HG02885 (cell line): ENCODE measurements at regions not wholly inside any gene's neighbourhood (a gene's known extent, or its start where the extent isn't known, plus 50 kb on each side); places are given as distances from the start of the nearest gene placed in this dataset.

Source experiments
- ATAC-seq: cut with Tn5 transposase; IDR thresholded peaks from one replicate; pipeline ENCODE4 v1.9.1; 2021; ENCODE audit warnings: mild to moderate bottlenecking; ENCODE audit not compliant: unreplicated experiment, poor library complexity

DNA sequence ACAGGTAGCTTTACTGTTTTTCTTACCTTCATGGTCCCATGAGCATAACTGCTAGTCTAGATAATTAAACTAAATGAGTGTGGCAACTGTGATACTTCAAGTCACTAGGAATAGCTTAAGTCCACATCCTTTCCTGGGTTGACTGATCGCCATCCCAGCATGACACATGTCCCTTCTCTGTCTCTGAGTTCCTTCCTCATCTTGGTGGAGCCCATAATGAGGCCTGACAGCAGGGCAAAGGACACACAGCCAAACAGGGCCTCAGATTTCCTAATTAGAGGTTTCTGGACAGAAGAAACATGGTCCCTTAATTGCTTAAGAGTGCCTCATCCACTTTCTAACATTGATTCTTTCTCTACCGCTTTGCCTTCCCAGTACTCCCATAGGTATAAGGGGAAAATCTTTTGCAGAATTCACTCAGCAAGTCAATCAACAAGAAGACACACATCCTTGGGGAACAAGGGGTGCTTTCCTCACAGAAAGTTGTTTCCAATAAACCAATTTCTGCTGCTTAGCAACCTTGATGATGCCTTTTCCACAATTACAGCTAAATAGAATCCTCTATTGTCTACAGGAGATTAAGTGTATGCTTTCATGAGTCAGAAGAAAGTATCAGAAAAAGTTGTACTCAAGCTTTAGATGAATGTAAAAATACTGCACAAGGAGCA lies 208.3 kb upstream of the SERP2 start:
- no peak for ATAC-seq

DNA sequence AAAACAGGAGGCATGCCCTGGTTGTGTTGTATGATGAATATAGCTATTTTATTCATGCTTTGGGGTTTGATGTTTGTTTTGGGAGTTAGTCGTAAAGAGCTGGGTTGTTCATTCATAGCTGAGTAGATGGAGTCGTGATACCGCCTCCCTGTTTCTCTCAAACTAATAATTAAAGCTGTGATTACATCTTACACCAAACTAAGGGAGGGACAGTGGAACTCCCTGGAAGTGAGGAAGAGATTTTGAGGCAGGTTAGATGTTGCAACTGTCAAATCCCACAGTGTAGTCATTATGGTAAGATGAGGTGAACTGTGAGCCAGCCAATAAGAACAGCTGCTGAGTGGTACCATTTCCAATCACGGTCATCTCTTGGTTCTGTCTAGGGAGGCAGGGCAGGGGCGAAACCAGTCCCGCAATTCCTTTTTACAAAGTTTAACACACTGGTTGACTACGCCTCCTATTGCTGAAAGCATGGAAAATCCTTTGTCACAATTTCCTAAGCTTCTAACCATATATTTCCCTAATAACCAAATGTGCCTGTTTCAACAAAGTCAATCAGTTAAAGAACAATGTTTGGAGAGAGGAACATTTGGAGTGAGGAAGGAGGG lies 207.6 kb upstream of the SERP2 start:
- no peak for ATAC-seq

DNA sequence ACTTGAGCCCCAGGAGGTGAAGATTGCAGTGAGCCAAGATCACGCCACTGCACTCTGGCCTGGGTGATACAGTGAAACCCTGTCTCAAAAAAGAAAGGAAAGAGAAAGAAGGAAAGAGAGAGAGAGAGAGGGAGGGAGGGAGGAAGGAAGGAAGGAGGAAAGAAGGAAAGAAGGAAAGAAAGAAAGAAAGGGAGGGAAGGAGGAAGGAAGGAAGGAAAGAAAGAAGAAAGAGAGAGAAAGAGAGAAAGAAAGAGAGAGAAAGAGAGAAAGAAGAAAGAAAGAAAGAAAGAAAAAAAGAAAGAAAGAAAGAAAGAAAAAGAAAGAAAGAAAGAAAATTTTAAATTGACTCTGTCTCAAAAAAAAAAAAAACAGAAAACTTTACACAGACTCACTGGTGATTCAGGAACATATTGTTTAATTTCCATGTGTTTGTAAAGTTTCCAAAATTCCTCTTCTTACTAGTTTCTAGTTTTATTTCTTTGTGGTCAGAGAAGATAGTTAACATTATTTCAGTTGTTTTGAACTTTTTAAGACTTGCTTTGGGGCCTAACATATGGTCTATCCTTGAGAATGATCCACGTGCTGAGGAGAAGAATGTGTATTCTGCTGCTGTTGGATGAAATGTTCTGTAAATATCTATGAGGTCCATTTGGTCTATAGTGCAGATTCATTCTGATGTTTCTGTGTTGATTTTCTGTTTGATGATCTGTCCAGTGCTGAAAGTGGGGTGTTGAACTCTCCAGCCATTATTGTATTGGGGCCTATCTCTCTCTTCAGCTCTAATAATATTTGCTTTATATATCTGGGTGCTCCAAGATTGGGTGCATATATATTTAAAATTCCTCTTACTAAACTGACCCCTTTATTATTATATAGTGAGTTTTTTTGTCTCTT lies 204.4 kb upstream of the SERP2 start:
- no peak for ATAC-seq

DNA sequence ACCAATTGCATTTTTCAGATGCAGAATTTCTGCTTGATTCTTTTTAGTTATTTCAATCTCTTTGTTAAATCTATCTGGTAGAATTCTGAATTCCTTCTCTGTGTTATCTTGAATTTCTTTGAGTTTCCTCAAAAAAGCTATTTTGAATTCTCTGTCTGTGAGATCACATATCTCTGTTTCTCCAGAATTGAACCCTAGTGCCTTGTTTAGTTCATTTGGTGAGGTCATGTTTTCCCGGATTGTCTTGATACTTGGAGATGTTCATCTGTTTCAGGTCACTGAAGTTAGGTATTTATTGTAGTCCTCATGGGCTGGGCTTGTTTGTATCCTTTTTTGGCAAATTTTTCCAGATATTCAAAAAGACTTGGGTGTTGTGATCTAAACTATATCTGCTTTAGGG lies 202.9 kb upstream of the SERP2 start:
- ATAC-seq = no peak

DNA sequence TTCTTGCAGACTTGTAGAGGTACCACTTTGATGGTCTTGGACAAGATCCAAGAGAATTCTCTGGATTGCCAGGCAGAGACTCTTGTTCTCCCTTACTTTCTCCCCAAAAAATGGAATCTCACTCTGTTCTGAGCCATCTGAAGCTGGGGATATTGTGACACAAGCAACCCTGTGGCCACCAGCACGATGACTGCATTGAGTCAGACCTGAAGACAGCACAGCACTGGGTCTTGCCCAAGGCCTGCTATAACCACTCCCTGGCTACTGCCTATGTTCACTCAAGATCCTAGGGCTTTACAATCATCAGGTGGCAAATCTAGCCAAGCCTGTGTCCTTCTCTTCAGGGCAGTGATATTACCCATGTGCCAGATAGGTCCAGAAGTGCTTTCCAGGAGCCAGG lies 202.5 kb upstream of the SERP2 start:
- no peak for ATAC-seq

DNA sequence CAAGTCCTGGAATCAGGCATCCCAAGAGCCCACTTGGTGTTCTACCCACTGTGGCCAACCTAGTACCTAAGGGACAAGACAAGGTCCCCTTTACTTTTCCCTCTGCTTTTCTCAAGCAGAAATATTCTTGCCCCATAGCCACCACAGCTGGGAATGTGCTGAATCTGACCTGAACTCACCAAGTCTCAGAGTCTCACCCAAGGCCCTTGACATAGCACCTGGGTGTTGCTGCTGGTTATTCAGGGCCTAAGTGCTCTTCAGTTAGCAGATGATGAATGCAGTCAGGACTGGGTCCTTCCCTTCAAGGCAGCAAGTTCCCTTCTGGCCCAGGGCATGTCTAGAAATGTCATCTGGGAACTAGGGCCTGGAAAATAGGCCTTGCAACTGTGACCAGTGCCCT lies 201.8 kb upstream of the SERP2 start:
- ATAC-seq = no peak

DNA sequence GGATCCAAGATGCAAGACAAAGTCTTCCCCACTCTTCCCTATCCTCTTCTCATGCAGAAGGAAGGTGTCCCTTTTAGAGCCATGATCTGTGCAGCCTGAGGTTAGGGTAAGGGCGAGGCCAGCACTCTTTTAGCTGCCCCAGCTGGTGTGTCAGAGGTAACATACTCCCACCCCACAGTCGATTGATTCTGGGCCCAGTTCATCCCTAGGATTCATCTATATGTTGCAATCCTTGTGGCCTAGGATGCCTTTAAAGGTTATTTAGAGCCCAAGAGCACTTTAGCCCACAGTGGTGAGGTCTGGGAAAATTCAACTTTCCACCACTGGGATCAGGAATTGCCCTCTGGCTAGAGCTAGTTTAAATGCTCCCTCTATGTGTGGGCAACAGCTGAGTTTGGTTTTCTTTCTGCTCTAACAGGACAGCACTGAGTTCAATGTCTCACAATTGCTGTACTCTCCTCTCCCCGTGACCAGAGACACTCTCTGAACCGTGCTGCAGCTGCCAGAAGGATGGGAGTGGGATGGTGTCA lies 201.3 kb upstream of the SERP2 start:
- no peak for ATAC-seq

DNA sequence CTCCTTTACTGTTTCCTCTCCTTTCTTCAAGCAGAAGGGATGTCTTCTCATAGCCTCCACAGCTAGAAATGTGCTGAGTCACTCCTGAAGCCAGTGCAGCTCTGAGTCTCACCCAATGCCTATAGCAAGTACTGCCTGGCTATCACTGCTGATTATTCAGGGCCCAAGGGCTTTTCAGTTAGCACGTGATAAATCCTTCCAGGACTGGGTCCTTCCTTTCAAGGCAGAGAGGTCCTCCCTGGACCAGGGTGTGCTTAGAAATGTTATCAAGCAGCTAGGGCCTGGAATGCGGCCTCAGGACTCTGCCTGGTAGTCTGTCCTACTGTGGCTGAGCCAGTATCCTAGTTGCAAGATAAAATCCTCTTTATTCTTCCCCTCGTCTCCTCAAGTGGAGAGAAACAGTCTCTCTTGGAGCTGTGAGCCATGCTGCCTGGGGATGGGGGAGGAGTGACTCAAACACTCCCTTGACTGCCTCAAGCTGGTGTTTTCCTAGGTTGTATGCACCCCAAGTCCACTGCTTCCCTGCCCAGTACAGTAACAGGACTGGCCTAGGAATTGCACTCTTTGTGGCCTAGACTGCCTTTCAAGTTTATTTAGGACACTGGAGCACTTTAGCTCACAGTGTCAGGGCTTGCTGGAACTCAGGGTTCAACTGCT lies 198.7 kb upstream of the SERP2 start:
- no peak for ATAC-seq

DNA sequence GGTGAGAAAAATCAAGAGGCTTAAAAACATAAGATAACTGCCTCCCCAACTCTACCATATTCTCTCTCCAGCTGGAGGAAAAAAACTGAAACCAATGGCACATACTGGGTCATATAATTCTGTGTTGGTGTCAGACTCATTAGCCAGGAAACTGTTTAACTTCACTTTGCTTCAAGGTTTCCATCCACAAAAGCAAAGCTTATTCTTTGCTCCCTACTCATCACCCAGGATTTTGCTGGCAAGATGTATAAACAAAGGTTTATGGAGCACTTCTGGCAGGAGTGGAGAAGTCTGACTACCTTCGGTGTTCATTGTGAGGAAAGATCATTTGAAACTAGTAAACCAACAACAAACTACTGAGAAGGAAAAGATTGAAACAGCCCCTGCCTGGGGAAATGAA lies 197.5 kb upstream of the SERP2 start:
- ATAC-seq = no peak

DNA sequence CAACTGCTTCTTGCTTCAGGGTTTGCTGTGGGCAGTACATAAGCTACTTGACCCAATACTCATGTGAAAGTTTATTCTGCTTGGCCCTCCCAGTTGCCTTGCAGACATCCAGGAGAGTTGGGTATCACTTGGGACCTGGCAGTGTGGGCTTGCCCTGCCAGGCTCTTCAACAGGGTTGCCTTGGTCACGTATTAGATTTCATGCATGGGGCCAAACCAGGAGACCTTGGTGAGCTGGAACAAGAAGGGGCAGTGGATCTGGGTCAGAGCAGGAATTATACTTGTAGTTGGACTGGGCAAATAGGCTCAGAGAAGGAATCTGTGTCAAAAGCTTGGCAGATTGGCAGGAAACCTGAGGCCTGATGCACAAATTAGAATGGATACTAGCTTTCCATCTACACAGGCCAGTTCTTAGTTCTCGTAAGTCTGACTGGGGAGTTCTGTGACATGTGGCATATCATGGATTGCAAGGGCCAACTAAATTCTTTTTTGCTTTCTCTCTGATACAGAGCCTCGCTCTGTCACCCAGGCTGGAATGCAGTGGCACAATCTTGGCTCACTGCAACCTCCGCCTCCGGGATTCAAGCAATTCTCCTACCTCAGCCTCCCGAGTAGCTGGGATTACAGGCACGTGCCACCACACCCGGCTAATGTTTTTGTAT lies 192.6 kb upstream of the SERP2 start:
- ATAC-seq = no peak

DNA sequence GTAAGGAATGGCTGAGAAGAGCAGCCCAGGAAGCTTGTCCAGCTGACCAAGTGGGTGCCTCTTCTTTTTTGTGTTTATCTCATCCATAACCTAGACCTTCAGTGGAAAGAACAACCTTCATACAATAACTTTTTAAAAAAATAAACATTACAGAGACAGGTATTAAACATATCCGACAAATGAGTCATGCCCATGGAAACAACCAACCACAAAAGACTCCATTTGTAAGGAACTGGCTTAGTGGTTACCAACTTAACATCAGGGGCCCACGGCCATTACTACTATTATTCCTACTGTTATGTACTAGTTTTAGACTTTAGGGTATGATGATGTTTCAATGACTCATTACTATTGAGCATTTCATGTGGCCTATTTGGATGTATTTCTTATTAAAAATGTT lies 191.7 kb upstream of the SERP2 start:
- no peak for ATAC-seq

DNA sequence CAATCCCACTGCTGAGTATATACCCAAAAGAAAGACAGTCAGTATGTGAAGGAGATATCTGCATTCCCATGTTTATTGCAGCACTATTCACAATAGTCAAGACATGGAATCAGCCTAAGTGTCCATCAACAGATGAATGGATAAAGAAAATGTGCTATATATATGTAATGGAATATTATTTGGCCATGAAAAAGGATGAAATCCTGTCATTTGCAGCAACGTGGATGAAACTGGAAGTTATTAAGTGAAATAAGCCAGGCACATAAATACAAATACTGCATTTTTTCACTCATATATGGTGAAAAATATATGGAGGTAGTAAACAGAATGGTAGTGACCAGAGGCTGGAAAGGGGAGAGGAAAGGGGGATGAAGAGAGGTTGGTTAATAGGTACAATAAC lies 188.9 kb upstream of the SERP2 start:
- no peak for ATAC-seq

DNA sequence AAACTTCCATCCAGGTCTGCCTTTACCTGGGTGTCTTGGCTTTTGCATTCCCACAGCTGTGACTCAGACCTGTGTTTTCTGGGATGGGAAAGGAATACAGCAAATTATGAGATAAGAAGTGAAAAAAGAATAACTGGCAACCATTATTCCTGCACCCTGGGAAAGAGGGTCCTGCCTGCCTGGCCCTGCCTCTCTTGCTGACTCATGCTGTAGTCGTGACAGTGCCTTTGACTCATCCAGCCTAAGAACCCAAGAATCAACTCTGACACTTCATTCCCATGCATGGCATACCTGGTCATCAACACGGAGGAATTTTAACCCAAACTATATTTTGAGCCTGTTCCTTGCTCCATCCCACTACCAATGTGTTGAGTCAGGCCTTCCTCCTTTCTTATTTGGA lies 185.4 kb upstream of the SERP2 start:
- no peak for ATAC-seq

DNA sequence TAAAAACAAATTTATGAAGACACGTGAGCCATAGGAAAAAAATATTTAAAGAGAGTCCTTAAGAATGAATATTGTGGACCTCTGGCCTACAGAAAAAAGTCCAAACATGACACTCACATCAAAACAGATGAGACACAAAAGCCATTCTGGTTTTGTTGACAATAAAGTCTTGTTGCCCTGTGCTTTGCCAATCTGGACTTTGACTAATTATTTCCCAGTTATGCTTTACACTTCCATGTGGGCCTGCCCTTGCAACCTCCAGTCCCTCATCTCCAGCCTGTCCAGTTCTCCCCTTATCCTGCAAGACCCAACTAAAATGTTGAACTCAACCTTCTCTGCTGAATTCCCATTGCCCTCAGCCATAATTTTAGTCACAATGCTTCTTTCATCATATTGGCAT lies 184.5 kb upstream of the SERP2 start:
- no peak for ATAC-seq

DNA sequence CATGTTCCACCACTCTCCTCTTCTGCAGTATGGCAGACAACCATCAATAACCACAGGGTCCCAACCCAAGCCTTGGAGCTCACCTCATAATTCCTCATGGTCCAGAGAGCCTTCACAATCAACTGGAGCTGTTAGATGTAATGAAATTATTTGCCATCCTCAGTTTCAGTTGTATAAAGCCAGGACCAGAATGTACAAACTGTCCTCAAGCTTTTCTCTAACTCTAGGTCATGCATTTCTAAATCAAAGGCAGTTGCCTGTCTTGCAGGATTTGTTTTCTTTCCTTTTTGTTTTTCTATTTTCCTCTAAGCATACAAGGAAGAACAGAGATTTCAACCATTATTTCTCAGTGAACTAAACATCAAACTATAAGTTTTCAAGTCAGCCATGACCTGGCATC lies 182.5 kb upstream of the SERP2 start:
- ATAC-seq = no peak

DNA sequence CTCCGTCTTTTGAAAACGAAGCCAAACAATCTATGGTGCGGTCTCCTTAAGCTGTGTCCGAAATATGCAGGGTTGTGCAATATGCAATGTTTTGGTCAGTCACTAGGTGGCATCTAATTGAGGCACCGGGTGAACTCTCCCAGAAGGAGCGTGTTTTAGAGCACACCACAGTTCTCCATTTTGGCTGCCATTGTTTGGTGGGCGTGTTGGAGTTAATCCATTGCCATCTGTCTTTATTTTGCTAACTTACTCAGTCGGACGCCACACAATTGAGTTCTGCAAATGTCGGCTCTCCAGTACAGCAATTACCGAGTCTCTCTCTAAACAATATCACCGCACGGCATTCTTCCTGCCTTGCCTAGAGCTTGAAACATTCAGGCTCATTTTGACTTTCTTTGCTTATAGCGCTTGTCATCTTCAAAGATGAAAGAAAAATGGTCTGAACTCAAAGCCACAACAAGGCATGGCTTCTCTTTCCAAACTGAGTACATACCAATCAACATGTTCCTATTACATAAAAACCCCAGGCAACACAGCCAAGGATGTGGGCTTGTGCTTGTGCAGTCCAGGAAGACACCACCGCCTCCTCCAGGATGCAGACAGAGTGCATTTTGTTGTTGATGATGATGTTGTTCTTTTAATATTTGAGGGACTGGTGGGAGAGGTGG lies 182.0 kb upstream of the SERP2 start:
- ATAC-seq = no peak

DNA sequence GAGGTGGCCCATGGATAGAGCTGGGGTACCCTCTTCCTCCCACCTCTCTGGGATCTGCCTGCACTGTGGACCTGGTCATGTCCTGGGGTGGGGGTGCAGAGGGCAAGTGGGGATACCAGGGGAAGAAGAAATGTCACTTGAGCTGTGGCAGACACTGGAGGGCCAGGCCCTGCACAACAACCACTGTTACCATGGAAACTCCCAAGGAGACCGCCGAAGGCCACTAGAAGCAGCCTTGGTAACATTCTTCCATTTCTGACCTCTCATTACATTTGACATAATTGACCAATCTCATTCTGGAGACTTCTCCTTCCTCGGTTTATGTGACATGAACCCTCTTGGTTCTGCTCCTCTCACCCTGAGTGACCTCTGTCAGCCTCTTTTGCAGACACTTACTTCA lies 179.9 kb upstream of the SERP2 start:
- ATAC-seq = no peak

DNA sequence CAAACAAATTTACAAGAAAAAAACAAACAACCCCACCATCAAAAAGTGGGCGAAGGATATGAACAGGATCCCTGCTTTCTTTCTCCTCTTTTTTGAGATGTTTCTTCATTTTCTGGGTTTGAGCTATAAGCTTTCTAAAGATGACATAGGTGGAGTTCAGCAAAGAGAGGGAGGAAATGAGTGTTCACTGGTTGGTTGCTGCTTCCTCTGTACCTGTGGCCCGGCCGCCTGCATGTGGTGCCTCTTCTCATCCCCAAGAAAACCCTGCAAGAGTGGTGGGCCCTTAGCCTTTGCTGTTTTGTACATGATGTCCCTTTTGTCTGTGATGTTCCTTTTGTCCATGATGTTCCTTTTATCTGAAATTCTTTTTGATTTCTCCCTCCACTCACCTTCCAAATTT lies 178.4 kb upstream of the SERP2 start:
- ATAC-seq = no peak

DNA sequence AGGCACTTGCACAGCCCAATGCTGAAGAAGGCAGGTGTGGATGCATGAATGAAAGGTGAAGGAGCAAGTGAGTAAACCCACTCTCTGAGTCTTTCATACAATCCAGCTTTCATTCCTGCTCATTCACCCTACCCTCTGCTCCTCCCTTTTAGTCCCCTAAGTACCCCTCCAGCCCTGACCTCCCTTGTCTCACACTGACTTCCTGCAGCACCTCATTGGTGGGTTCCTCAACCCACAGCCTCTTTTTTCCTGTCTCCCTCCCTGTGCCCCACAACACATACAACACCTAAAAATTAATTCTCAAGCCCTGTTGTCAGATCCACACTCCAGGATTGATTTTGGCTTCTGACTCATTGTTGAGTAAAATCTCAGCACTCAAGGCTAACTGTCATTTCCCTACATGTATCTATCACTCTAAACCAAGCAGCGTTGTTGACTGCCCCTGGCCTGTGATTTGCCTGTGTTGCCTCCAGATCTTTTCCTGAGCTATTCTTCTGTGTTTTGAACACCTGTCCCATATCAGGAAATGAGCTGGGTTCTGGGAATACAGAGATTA lies 177.3 kb upstream of the SERP2 start:
- ATAC-seq = no peak
